K562 (cell line): ENCODE measurements at regions not wholly inside any gene's neighbourhood (a gene's known extent, or its start where the extent isn't known, plus 50 kb on each side); places are given as distances from the start of the nearest gene placed in this dataset.

Source experiments
- ETV5 ChIP-seq: sonication (generic); formaldehyde crosslinking; IDR thresholded peaks from 2 replicates; pipeline ENCODE4 v1.4.0; 2020; ENCODE audit warnings: low read depth, mild to moderate bottlenecking, missing genetic modification reagents
- HDAC1 ChIP-seq, 2 experiments: fragments of 450-650 bp; IDR thresholded peaks; 2 replicates each; pipeline ENCODE4 v1.6.1; 2016 to 2017; ENCODE audit warnings: inconsistent platforms in 1 of 2, mild to moderate bottlenecking in 1 of 2, moderate library complexity in 1 of 2
- SOX6 ChIP-seq: fragments of 450-650 bp; IDR thresholded peaks from 2 replicates; pipeline ENCODE4 v1.6.1; 2014; ENCODE audit warnings: mild to moderate bottlenecking
- TAF7 ChIP-seq: fragments of 450-650 bp; IDR thresholded peaks from 2 replicates; pipeline ENCODE4 v1.6.1; 2016; ENCODE audit warnings: missing genetic modification characterization, missing compliant biosample characterization
- ZBTB40 ChIP-seq, 2 experiments: fragments of 450-650 bp in 1 of 2; sonication (generic) in 1 of 2; formaldehyde crosslinking in 1 of 2; IDR thresholded peaks; 2 replicates each; pipeline versions ENCODE4 v1.7.1 to v1.9.0; 2016 to 2022; ENCODE audit warnings: inconsistent platforms in 1 of 2, mild to moderate bottlenecking in 1 of 2, missing genetic modification reagents in 1 of 2
- ZNF174 ChIP-seq: fragments of 250-450 bp; sonication (Bioruptor Pico); IDR thresholded peaks from 2 replicates; pipeline ENCODE4 v1.4.0; 2020; ENCODE audit warnings: mild to moderate bottlenecking
- ZNF324 ChIP-seq: fragments of 250-450 bp; sonication (Bioruptor Pico); IDR thresholded peaks from 2 replicates; pipeline ENCODE4 v1.4.0; 2020; ENCODE audit warnings: mild to moderate bottlenecking

- TF ChIP-seq ETV5 (0 out of 2 replicates have a peak, but pooled peaks have one; percentile 31), TAF7 (tag) (no peak), SOX6 (0 out of 2 replicates have a peak, but pooled peaks have one; percentile 16), ZNF174 (CRISPR knock-in tag) (no peak), ZNF324 (CRISPR knock-in tag) (no peak), HDAC1 (IDR thresholded peaks at IDR 0.05) (no peak), ZBTB40 (IDR thresholded peaks at IDR 0.05) (0 out of 2 replicates have a peak, but pooled peaks have one; percentile 7), ZBTB40 (CRISPR knock-in tag; IDR thresholded peaks at IDR 0.05) (no peak)
Observed at GRCh38 chr6:156717542-156717941, 59.6 kb upstream of the ARID1B start (continued).
